HepG2 (cell line): ENCODE measurements at regions not wholly inside any gene's neighbourhood (a gene's known extent, or its start where the extent isn't known, plus 50 kb on each side); places are given as distances from the start of the nearest gene placed in this dataset.

Experiments
- ATAC-seq: fragments of 200-7000 bp; cut with Tn5 transposase; 3 replicates; pipeline ENCODE4 v1.9.1; 2020; ENCODE audit warnings: mild to moderate bottlenecking, moderate library complexity
- BruUV-seq: library from RNA; stranded (reverse); fragments of 400-500 nt; replicated peaks from 2 replicates; lab custom pipeline; 2021; lab: Mats Ljungman, UMichigan
- CTCF ChIA-PET: fragments of 300-600 bp; formaldehyde crosslinking; extraction: SDS; loops from one replicate; lab custom pipeline; 2021; ENCODE audit warnings: low total read pairs, inconsistent platforms, low intra/inter-chr PET ratio; lab: Yijun Ruan, JAX
- POLR2A ChIA-PET: fragments of 350-600 bp; sonication (Branson Sonifier 250); formaldehyde crosslinking; loops from one replicate; lab custom pipeline; 2020; ENCODE audit warnings: antibody characterized with exemption, inconsistent platforms; lab: Yijun Ruan, JAX
- DNase-seq: peaks from one replicate; pipeline ENCODE4 v3.0.0-alpha.2; 2015; ENCODE audit warnings: low spot score
- FAIRE-seq: peaks from 3 replicates; lab custom pipeline; 2011; peaks lifted over from hg19 to GRCh38; lab: Jason Lieb, UNC
- H2AFZ ChIP-seq: one replicate; pipeline ENCODE4 v1.6.1; 2011; ENCODE audit warnings: low read length, inconsistent platforms
- H3K27ac ChIP-seq: fragments of 300-600 bp; 3 replicates; pipeline ENCODE4 v1.8.0; 2011; ENCODE audit warnings: mixed run types, mild to moderate bottlenecking, mixed read lengths, low read length, inconsistent platforms; ENCODE audit not compliant: insufficient read depth; ENCODE audit errors: extremely low read length
- H3K27me3 ChIP-seq, 2 experiments: fragments of 200-600 bp in 1 of 2; 2 replicates in 1 of 2; 3 replicates in 1 of 2; pipeline versions ENCODE4 v1.6.0 to v1.8.0; 2011; ENCODE audit warnings: low read length in 2 of 2, mild to moderate bottlenecking in 2 of 2, moderate library complexity in 2 of 2, inconsistent platforms in 1 of 2; ENCODE audit not compliant: insufficient read depth in 2 of 2, control insufficient read depth in 1 of 2
- H3K36me3 ChIP-seq, 2 experiments: fragments of 200-600 bp in 1 of 2; replicated peaks in 1 of 2; 2 replicates in 1 of 2; 3 replicates in 1 of 2; pipeline versions ENCODE4 v1.5.1 to v1.8.0; 2011; ENCODE audit warnings: low read length in 2 of 2, inconsistent platforms in 1 of 2; ENCODE audit not compliant: insufficient read depth in 2 of 2, control insufficient read depth in 1 of 2
- H3K4me1 ChIP-seq: 2 replicates; pipeline ENCODE4 v1.5.1; 2012; ENCODE audit warnings: low read length, inconsistent platforms; ENCODE audit not compliant: insufficient read depth
- H3K4me2 ChIP-seq: 2 replicates; pipeline ENCODE4 v1.6.0; 2011; ENCODE audit warnings: low read depth, low read length, inconsistent platforms
- H3K4me3 ChIP-seq, 3 experiments: fragments of 200-600 bp in 1 of 3; sonication (generic), shearing (Covaris generic) in 1 of 3; replicated peaks in 1 of 3; 2 replicates each; pipeline ENCODE4 v1.5.1; 2011 to 2016; ENCODE audit warnings: low read length in 3 of 3, inconsistent platforms in 2 of 3, low read depth in 2 of 3, mild to moderate bottlenecking in 2 of 3, control low read depth in 1 of 3, mixed read lengths in 1 of 3; ENCODE audit not compliant: insufficient read depth in 1 of 3
- H3K79me2 ChIP-seq: one replicate; pipeline ENCODE4 v1.6.1; 2011; ENCODE audit warnings: low read length, inconsistent platforms; ENCODE audit not compliant: insufficient read depth
- H3K9ac ChIP-seq: 2 replicates; pipeline ENCODE4 v1.6.0; 2011; ENCODE audit warnings: mild to moderate bottlenecking, low read depth, low read length, inconsistent platforms; ENCODE audit not compliant: insufficient read depth
- H3K9me3 ChIP-seq: 2 replicates; pipeline ENCODE4 v1.5.1; 2012; ENCODE audit warnings: mild to moderate bottlenecking, low read length
- H4K20me1 ChIP-seq: 2 replicates; pipeline ENCODE4 v1.6.0; 2011; ENCODE audit warnings: inconsistent platforms, mild to moderate bottlenecking, low read length, moderate library complexity; ENCODE audit not compliant: insufficient read depth
- GATAD2A ChIP-seq: IDR thresholded peaks from 2 replicates; pipeline ENCODE4 v1.6.1; 2016
- JUN ChIP-seq: sonication (generic); formaldehyde crosslinking; IDR thresholded peaks from 2 replicates; pipeline ENCODE4 v1.4.0; 2020; ENCODE audit warnings: mild to moderate bottlenecking, missing genetic modification reagents
- TCF12 ChIP-seq, 2 experiments: fragments of 450-650 bp in 1 of 2; sonication (generic) in 1 of 2; formaldehyde crosslinking in 1 of 2; IDR thresholded peaks; 2 replicates each; pipeline versions ENCODE4 v1.6.1 to v1.8.0; 2017 to 2022; ENCODE audit warnings: antibody characterized with exemption in 1 of 2, mild to moderate bottlenecking in 1 of 2, missing genetic modification reagents in 1 of 2, moderate library complexity in 1 of 2
- ZNF160 ChIP-seq: sonication (generic); formaldehyde crosslinking; IDR thresholded peaks from 2 replicates; pipeline ENCODE4 v1.8.0; 2022; ENCODE audit warnings: mild to moderate bottlenecking, inconsistent platforms, missing genetic modification reagents
- ZNF367 ChIP-seq: sonication (generic); formaldehyde crosslinking; IDR thresholded peaks from 2 replicates; pipeline ENCODE4 v1.4.0; 2020; ENCODE audit warnings: missing genetic modification reagents, borderline replicate concordance
- ZNF431 ChIP-seq: sonication (generic); formaldehyde crosslinking; IDR thresholded peaks from 2 replicates; pipeline ENCODE4 v1.9.0; 2022; ENCODE audit warnings: missing genetic modification reagents, low read depth, mild to moderate bottlenecking, borderline replicate concordance
- WGBS: methylation state at CpG from one replicate; pipeline ENCODE4 v1.1.6; 2017; ENCODE audit warnings: low lambda C conversion rate; 5-methylcytosine and 5-hydroxymethylcytosine counted together
- in situ Hi-C: cut with HindIII; loops from 2 replicates; pipeline ENCODE4 v1.10.0; 2017; ENCODE audit warnings: low pct_unique_long_range_greater_than_20kb; ENCODE audit not compliant: extremely low pct_ligation_motif_present
- intact Hi-C: fragments of 100-400 bp; cut with micrococcal nuclease; formaldehyde crosslinking; loops from one replicate; pipeline ENCODE4 v1.10.0; 2022; ENCODE audit not compliant: unreplicated experiment
- TF ChIP-seq, protein P1 (sequence below), 2 experiments: sonication (generic) in 1 of 2; formaldehyde crosslinking in 1 of 2; IDR thresholded peaks; 2 replicates each; pipeline versions ENCODE4 v1.6.1 to v1.9.0; 2014 to 2022; ENCODE audit warnings: antibody characterized with exemption in 1 of 2, borderline replicate concordance in 1 of 2, inconsistent platforms in 1 of 2, low read depth in 1 of 2, missing genetic modification reagents in 1 of 2
- TF ChIP-seq, protein P2 (sequence below): sonication (generic); formaldehyde crosslinking; IDR thresholded peaks from 2 replicates; pipeline ENCODE4 v1.8.1; 2023; ENCODE audit warnings: mild to moderate bottlenecking, inconsistent platforms, moderate library complexity, missing genetic modification reagents, borderline replicate concordance
- TF ChIP-seq, protein P3 (sequence below): sonication (generic); formaldehyde crosslinking; IDR thresholded peaks from 2 replicates; pipeline ENCODE4 v1.4.0; 2020; ENCODE audit warnings: missing genetic modification reagents, borderline replicate concordance
- TF ChIP-seq, protein P4 (sequence below): sonication (generic); formaldehyde crosslinking; IDR thresholded peaks from 2 replicates; pipeline ENCODE4 v1.9.0; 2021; ENCODE audit warnings: missing genetic modification reagents, mild to moderate bottlenecking, borderline replicate concordance
- TF ChIP-seq, protein P5 (sequence below): IDR thresholded peaks from 2 replicates; pipeline ENCODE4 v1.6.1; 2016; ENCODE audit warnings: missing compliant biosample characterization, missing genetic modification reagents, borderline replicate concordance
- TF ChIP-seq, protein P6 (sequence below): sonication (generic); formaldehyde crosslinking; IDR thresholded peaks from 2 replicates; pipeline ENCODE4 v1.5.0; 2020; ENCODE audit warnings: mild to moderate bottlenecking, low read depth, missing genetic modification reagents, borderline replicate concordance

DNA sequence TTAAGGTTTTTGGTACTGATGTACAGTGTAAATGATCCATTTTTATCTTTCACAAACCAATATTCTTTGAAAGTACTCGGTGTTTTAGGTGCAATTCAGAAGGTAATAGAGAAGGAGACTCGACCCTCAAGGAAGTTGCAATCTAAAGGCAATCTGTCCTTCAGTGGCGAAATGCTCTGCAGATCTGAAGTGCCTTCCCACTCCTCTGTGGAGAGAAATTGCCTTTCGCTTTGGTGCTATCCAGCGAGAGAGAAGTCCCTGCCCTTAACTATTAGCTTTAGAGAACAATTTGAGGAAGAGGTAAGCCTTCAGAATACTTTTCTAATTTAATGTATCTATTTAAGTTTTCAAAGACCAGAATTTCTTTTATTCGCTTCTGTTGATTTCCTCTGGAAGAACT lies 371.8 kb upstream of the FANCL start:
- Histone ChIP-seq H3K27ac (no peak overlapping the region), H3K4me3 (no peak overlapping the region), H3K27me3 (no peaks in the 10 kb centered on the region), H3K9me3 (no peaks in the 10 kb centered on the region), H3K4me1 (no peaks in the 10 kb centered on the region), H4K20me1 (no peaks in the 10 kb centered on the region), H3K79me2 (no peaks in the 10 kb centered on the region), H2AFZ (no peak overlapping the region), H3K9ac (no peak overlapping the region), H3K36me3 (no peaks in the 10 kb centered on the region), H3K4me2 (no peak overlapping the region)
- intact Hi-C loops (no loop called here), in situ Hi-C loops (no loop called here)
- CTCF ChIA-PET, result no interaction called here
- BruUV-seq, result no TSS peak
- no peak for ATAC-seq
- 17% methylated on average over 6 of the region's 6 CpGs for WGBS
- no peak for DNase-seq
- FAIRE-seq, result no peak
- POLR2A ChIA-PET, result no interaction called here
- TF ChIP-seq ZNF431 (CRISPR knock-in tag) (no peak), ZNF367 (CRISPR knock-in tag) (no peak), GATAD2A (CRISPR knock-in tag) (no peak), ZNF160 (no peak), JUN (CRISPR knock-in tag) (no peak), TCF12 (IDR thresholded peaks at IDR 0.05) (no peak), TCF12 (CRISPR knock-in tag; IDR thresholded peaks at IDR 0.05) (no peak)
- TF ChIP-seq, protein P1, sequence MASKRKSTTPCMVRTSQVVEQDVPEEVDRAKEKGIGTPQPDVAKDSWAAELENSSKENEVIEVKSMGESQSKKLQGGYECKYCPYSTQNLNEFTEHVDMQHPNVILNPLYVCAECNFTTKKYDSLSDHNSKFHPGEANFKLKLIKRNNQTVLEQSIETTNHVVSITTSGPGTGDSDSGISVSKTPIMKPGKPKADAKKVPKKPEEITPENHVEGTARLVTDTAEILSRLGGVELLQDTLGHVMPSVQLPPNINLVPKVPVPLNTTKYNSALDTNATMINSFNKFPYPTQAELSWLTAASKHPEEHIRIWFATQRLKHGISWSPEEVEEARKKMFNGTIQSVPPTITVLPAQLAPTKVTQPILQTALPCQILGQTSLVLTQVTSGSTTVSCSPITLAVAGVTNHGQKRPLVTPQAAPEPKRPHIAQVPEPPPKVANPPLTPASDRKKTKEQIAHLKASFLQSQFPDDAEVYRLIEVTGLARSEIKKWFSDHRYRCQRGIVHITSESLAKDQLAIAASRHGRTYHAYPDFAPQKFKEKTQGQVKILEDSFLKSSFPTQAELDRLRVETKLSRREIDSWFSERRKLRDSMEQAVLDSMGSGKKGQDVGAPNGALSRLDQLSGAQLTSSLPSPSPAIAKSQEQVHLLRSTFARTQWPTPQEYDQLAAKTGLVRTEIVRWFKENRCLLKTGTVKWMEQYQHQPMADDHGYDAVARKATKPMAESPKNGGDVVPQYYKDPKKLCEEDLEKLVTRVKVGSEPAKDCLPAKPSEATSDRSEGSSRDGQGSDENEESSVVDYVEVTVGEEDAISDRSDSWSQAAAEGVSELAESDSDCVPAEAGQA (IDR thresholded peaks at IDR 0.05; ENCODE audit: low read depth), result no peak
- TF ChIP-seq, protein P1 (CRISPR knock-in tag; IDR thresholded peaks at IDR 0.05; ENCODE audit: borderline replicate concordance), result no peak
- TF ChIP-seq, protein P2, sequence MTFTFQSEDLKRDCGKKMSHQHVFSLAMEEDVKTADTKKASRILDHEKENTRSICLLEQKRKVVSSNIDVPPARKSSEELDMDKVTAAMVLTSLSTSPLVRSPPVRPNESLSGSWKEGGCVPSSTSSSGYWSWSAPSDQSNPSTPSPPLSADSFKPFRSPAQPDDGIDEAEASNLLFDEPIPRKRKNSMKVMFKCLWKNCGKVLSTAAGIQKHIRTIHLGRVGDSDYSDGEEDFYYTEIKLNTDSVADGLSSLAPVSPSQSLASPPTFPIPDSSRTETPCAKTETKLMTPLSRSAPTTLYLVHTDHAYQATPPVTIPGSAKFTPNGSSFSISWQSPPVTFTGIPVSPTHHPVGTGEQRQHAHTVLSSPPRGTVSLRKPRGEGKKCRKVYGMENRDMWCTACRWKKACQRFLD (CRISPR knock-in tag), result no peak
- TF ChIP-seq, protein P3, sequence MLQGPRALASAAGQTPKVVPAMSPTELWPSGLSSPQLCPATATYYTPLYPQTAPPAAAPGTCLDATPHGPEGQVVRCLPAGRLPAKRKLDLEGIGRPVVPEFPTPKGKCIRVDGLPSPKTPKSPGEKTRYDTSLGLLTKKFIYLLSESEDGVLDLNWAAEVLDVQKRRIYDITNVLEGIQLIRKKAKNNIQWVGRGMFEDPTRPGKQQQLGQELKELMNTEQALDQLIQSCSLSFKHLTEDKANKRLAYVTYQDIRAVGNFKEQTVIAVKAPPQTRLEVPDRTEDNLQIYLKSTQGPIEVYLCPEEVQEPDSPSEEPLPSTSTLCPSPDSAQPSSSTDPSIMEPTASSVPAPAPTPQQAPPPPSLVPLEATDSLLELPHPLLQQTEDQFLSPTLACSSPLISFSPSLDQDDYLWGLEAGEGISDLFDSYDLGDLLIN (CRISPR knock-in tag), result no peak
- TF ChIP-seq, protein P4, sequence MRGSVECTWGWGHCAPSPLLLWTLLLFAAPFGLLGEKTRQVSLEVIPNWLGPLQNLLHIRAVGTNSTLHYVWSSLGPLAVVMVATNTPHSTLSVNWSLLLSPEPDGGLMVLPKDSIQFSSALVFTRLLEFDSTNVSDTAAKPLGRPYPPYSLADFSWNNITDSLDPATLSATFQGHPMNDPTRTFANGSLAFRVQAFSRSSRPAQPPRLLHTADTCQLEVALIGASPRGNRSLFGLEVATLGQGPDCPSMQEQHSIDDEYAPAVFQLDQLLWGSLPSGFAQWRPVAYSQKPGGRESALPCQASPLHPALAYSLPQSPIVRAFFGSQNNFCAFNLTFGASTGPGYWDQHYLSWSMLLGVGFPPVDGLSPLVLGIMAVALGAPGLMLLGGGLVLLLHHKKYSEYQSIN (CRISPR knock-in tag), result no peak
- TF ChIP-seq, protein P5, sequence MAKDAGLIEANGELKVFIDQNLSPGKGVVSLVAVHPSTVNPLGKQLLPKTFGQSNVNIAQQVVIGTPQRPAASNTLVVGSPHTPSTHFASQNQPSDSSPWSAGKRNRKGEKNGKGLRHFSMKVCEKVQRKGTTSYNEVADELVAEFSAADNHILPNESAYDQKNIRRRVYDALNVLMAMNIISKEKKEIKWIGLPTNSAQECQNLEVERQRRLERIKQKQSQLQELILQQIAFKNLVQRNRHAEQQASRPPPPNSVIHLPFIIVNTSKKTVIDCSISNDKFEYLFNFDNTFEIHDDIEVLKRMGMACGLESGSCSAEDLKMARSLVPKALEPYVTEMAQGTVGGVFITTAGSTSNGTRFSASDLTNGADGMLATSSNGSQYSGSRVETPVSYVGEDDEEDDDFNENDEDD, result no peak
- TF ChIP-seq, protein P6, sequence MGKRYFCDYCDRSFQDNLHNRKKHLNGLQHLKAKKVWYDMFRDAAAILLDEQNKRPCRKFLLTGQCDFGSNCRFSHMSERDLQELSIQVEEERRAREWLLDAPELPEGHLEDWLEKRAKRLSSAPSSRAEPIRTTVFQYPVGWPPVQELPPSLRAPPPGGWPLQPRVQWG (CRISPR knock-in tag), result no peak
